ENCODE measurements at regions not wholly inside any gene's neighbourhood (a gene's known extent, or its start where the extent isn't known, plus 50 kb on each side); places are given as distances from the start of the nearest gene placed in this dataset.
"Not testable (repeated sequence)": the region's sequence is repeated elsewhere in the genome, so short reads cannot be mapped to it uniquely, and the experiment has no call there.

DNA sequence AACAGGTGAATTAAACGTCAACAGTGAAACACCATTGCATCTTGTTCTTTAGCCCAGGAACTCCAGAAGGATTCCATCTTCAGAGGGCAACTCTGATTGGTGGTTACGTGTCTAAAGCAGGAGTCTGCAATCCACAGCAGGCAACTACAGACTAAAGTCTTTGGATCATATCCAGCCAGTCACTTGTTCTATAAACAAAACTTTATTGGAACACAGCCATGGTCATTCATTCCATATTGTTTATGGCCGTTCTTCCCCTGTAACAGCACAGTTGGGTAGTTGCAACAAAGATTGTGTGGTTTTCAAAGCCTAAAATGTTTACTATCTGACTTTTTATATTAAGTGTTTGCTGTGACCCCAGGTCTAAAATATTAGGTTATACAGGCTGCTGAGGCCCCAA is 94.7 kb upstream of the IMMP2L start:
- TF ChIP-seq POLR2AphosphoS5 (IDR thresholded peaks at IDR 0.05) (no peak), EP300 (IDR thresholded peaks at IDR 0.05) (no peak), POLR2A (IDR thresholded peaks at IDR 0.05) (no peak)
- TF ChIP-seq, protein P1, sequence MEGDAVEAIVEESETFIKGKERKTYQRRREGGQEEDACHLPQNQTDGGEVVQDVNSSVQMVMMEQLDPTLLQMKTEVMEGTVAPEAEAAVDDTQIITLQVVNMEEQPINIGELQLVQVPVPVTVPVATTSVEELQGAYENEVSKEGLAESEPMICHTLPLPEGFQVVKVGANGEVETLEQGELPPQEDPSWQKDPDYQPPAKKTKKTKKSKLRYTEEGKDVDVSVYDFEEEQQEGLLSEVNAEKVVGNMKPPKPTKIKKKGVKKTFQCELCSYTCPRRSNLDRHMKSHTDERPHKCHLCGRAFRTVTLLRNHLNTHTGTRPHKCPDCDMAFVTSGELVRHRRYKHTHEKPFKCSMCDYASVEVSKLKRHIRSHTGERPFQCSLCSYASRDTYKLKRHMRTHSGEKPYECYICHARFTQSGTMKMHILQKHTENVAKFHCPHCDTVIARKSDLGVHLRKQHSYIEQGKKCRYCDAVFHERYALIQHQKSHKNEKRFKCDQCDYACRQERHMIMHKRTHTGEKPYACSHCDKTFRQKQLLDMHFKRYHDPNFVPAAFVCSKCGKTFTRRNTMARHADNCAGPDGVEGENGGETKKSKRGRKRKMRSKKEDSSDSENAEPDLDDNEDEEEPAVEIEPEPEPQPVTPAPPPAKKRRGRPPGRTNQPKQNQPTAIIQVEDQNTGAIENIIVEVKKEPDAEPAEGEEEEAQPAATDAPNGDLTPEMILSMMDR (IDR thresholded peaks at IDR 0.05), result no peak
- no peak overlapping the region for H3K4me3 ChIP-seq
- DNase-seq, result no peak
- no peaks in the 10 kb centered on the region for H3K27me3 ChIP-seq
- no peaks in the 10 kb centered on the region for H3K9me3 ChIP-seq
- WGBS, 2 donors, result 19 to 64% methylated on average over 3 of the region's 3 CpGs
- no peaks in the 10 kb centered on the region for H3K36me3 ChIP-seq
- intact Hi-C loops (cut with DNase I), result no loop called here
- H3K27ac ChIP-seq, result no peak overlapping the region
- H3K4me1 ChIP-seq, result no peaks in the 10 kb centered on the region

DNA sequence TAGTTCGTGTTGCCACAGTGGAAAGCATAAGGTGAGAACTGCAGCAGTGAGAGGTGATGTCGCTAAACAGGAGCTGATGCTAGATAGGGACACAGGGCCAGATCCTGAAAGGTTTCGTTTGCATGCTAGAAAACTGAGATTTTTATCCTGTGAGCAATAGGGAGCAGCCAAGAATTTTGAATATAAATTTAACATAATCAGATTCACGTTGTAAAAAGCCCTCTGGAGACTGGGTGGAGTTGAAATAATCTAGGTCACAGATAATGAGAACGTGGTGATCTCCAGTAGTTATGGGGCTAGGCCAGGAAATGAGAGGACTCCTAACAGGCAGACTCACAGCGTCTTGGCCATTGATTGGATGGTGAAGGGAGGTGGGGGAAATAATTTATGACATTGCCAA is 92.1 kb upstream of the IMMP2L start:
- Histone ChIP-seq H3K27me3 (no peaks in the 10 kb centered on the region), H3K9me3 (no peaks in the 10 kb centered on the region), H3K4me1 (peaks cover 0 to 8% (median 0%) of the 10 kb centered on the region in 4 donors), H3K4me3 (no peak overlapping the region), H3K36me3 (no peaks in the 10 kb centered on the region), H3K27ac (no peak overlapping the region)
- intact Hi-C loops (cut with DNase I), result no loop called here
- 58 to 72% methylated on average over 6 of the region's 6 CpGs for WGBS, 2 donors
- no peak for DNase-seq
- TF ChIP-seq, protein P1 (IDR thresholded peaks at IDR 0.05), result no peak
- no peak for TF ChIP-seq POLR2A (IDR thresholded peaks at IDR 0.05)
- TF ChIP-seq POLR2AphosphoS5 (IDR thresholded peaks at IDR 0.05), result no peak
- no peak for TF ChIP-seq EP300 (IDR thresholded peaks at IDR 0.05)

DNA sequence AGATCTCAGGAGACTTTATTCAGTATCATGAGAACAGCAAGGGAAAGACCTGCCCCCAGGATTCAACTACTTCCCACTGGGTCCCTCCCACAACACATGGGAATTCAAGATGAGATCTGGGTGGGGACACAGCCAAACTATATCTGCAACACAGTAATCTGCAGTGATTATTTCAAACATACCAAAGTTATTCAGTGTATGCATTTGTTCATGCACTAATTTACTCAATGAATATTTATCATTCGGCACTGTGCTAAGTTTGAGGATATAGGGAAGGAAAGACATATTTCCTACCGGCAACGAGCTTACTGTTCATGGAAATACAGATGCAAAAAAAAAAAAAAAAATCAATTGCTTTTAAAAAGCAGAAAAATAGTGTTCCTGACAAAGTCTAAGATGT is 91.6 kb upstream of the IMMP2L start:
- H3K36me3 ChIP-seq, result no peaks in the 10 kb centered on the region
- no peaks in the 10 kb centered on the region for H3K27me3 ChIP-seq
- 93% methylated on average over 3 of the region's 3 CpGs for WGBS, 2 donors
- H3K4me3 ChIP-seq, result no peak overlapping the region
- TF ChIP-seq, protein P1 (IDR thresholded peaks at IDR 0.05), result no peak
- TF ChIP-seq EP300 (IDR thresholded peaks at IDR 0.05), result no peak
- no peak for TF ChIP-seq POLR2AphosphoS5 (IDR thresholded peaks at IDR 0.05)
- TF ChIP-seq POLR2A (IDR thresholded peaks at IDR 0.05), result no peak
- no peaks in the 10 kb centered on the region for H3K9me3 ChIP-seq
- no peak for DNase-seq
- H3K4me1 ChIP-seq, result peaks cover 0 to 8% (median 0%) of the 10 kb centered on the region in 4 donors
- H3K27ac ChIP-seq, result no peak overlapping the region
- intact Hi-C loops (cut with DNase I), result no loop called here

DNA sequence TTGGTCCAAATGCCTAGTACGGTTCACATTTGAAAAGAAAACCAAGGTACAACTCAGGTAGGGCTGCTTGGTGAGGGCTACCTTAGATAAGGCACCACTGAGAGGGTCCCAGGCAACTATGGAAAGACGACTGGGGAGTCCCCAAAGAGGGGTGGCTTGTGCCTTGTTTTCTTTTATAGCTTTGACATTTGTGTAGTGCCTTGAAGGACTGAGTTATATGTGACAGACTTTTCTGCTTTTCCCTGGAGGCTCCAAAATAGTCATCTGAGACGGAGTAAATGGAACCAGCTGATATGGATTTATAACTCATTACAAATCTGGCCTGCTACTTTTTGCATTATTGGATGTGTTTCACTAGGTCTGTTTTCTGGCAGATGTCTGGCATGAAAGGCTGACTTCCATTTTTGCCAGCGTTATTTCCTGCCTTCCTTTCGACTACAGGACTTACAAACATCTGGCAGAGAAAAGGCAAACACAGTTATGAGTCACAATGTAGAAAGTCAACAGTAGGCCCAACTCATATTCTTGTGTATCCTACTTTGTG is 88.2 kb upstream of the IMMP2L start:
- no peaks in the 10 kb centered on the region for H3K9me3 ChIP-seq
- no peak overlapping the region for H3K27ac ChIP-seq
- H3K36me3 ChIP-seq, result no peaks in the 10 kb centered on the region
- TF ChIP-seq, protein P1 (IDR thresholded peaks at IDR 0.05), result no peak
- TF ChIP-seq POLR2AphosphoS5 (IDR thresholded peaks at IDR 0.05), result no peak
- TF ChIP-seq EP300 (IDR thresholded peaks at IDR 0.05), result no peak
- no peak for TF ChIP-seq POLR2A (IDR thresholded peaks at IDR 0.05)
- intact Hi-C loops (cut with DNase I), result no loop called here
- no peak overlapping the region for H3K4me3 ChIP-seq
- DNase-seq, result no peak
- peaks cover 0 to 8% (median 0%) of the 10 kb centered on the region in 4 donors for H3K4me1 ChIP-seq
- 42 to 58% methylated on average over 5 of the region's 5 CpGs for WGBS, 2 donors
- no peaks in the 10 kb centered on the region for H3K27me3 ChIP-seq

DNA sequence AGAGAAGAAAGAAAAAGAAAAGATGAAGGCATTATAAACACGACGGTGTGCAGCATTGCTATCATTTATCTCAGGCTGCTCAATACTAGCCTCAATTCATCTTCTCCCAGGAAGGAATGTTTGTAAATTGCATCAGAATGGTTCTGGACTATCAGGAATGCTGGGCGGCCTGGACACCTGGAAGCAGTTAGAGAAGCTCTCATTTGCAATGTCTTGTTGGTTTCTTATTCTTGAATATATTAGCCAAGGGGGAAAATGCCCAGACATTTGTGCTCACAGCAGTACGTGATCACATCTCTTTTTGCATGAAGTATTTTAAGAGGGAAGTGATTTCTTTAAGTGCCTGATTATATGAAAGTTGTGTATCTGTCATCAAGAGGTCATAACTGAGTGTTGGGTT is 85.6 kb upstream of the IMMP2L start:
- no peak for TF ChIP-seq EP300 (IDR thresholded peaks at IDR 0.05)
- no peak for TF ChIP-seq POLR2A (IDR thresholded peaks at IDR 0.05)
- TF ChIP-seq POLR2AphosphoS5 (IDR thresholded peaks at IDR 0.05), result no peak
- TF ChIP-seq, protein P1 (IDR thresholded peaks at IDR 0.05), result no peak
- H3K4me3 ChIP-seq, result no peak overlapping the region
- no peak overlapping the region for H3K27ac ChIP-seq
- WGBS, 2 donors, result 63 to 90% methylated on average over 4 of the region's 4 CpGs
- DNase-seq, result no peak
- H3K4me1 ChIP-seq, result peaks cover 0 to 8% (median 0%) of the 10 kb centered on the region in 4 donors
- intact Hi-C loops (cut with DNase I), result no loop called here
- H3K9me3 ChIP-seq, result no peaks in the 10 kb centered on the region
- H3K27me3 ChIP-seq, result no peaks in the 10 kb centered on the region
- H3K36me3 ChIP-seq, result no peaks in the 10 kb centered on the region

DNA sequence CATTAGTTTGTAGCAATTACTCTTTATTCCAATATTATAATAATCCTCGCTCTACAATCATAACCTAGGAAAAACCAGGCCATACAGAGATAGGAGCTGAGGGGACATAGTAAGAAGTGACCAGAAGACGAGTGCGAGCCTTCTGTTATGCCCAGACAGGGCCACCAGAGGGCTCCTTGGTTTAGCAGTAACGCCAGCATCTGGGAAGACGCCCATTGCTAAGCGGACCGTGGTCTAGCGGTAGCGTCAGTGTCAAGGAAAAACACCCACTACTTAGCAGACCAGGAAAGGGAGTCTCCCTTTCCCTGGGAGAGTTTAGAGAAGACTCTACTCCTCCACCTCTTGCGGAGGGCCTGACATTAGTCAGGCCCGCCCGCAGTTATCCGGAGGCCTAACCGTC is 82.3 kb upstream of the IMMP2L start:
- H3K4me3 ChIP-seq; H3K9me3 ChIP-seq; H3K27me3 ChIP-seq; intact Hi-C loops (cut with DNase I); DNase-seq; H3K36me3 ChIP-seq; H3K4me1 ChIP-seq; H3K27ac ChIP-seq: not testable (repeated sequence)
- WGBS, 2 donors, result 88 to 96% methylated on average over 14 of the region's 14 CpGs

Data from sigmoid colon (tissue), 6 donors.